OCI-LY1 (cell line): ENCODE measurements at regions not wholly inside any gene's neighbourhood (a gene's known extent, or its start where the extent isn't known, plus 50 kb on each side); places are given as distances from the start of the nearest gene placed in this dataset.

Experiments used
- H2AFZ ChIP-seq: fragments of 200-600 bp; sonication (generic), shearing (Covaris generic); 2 replicates; pipeline ENCODE4 v1.6.0; 2014; ENCODE audit warnings: antibody characterized with exemption, mild to moderate bottlenecking, low read length
- H3F3A ChIP-seq: fragments of 200-600 bp; sonication (generic), shearing (Covaris generic); 2 replicates; pipeline ENCODE4 v1.6.0; 2014; ENCODE audit warnings: mild to moderate bottlenecking, antibody characterized with exemption, low read length, moderate library complexity; ENCODE audit not compliant: insufficient read depth
- H3K27ac ChIP-seq: fragments of 200-600 bp; sonication (generic); 2 replicates; pipeline ENCODE4 v1.5.1; 2014; ENCODE audit warnings: low read length, mixed run types, mild to moderate bottlenecking, low read depth; ENCODE audit not compliant: poor library complexity, severe bottlenecking
- H3K27me3 ChIP-seq: fragments of 200-600 bp; sonication (generic); 2 replicates; pipeline ENCODE4 v1.6.0; 2014; ENCODE audit warnings: antibody characterized with exemption, mild to moderate bottlenecking, low read length, moderate library complexity; ENCODE audit not compliant: insufficient read depth
- H3K36me3 ChIP-seq: fragments of 200-600 bp; sonication (generic); 2 replicates; pipeline ENCODE4 v1.6.1; 2014; ENCODE audit warnings: mild to moderate bottlenecking, antibody characterized with exemption, low read length, moderate library complexity, mixed read lengths; ENCODE audit not compliant: insufficient read depth
- H3K4me1 ChIP-seq: fragments of 200-600 bp; sonication (generic); 2 replicates; pipeline ENCODE4 v1.5.1; 2014; ENCODE audit warnings: mild to moderate bottlenecking, low read length, moderate library complexity; ENCODE audit not compliant: insufficient read depth, severe bottlenecking
- H3K4me2 ChIP-seq: fragments of 200-600 bp; sonication (generic), shearing (Covaris generic); 2 replicates; pipeline ENCODE4 v1.6.1; 2014; ENCODE audit warnings: low read length
- H3K4me3 ChIP-seq: fragments of 200-600 bp; sonication (generic); 2 replicates; pipeline ENCODE4 v1.5.1; 2014; ENCODE audit warnings: low read length, low read depth, mild to moderate bottlenecking, mixed read lengths; ENCODE audit not compliant: poor library complexity, severe bottlenecking
- H3K79me2 ChIP-seq: fragments of 200-600 bp; shearing (Covaris generic); 2 replicates; pipeline ENCODE4 v1.6.1; 2016; ENCODE audit warnings: mixed run types, low read length, mixed read lengths; ENCODE audit not compliant: insufficient read depth
- H3K9ac ChIP-seq: fragments of 200-600 bp; sonication (generic), shearing (Covaris generic); 2 replicates; pipeline ENCODE4 v1.6.1; 2014; ENCODE audit warnings: mild to moderate bottlenecking, low read length, mixed read lengths
- H3K9me2 ChIP-seq: fragments of 200-600 bp; sonication (generic), shearing (Covaris generic); 2 replicates; pipeline ENCODE4 v1.6.1; 2014; ENCODE audit warnings: low read depth, mild to moderate bottlenecking, low read length, mixed read lengths
- H3K9me3 ChIP-seq: fragments of 200-600 bp; shearing (Covaris generic); 2 replicates; pipeline ENCODE4 v1.6.1; 2014; ENCODE audit warnings: low read length, mixed read lengths
- H4K20me1 ChIP-seq: fragments of 200-600 bp; sonication (generic), shearing (Covaris generic); 2 replicates; pipeline ENCODE4 v1.6.0; 2016; ENCODE audit warnings: mild to moderate bottlenecking, low read length; ENCODE audit not compliant: insufficient read depth
- CTCF ChIP-seq: fragments of 200-600 bp; sonication (generic), shearing (Covaris generic); IDR thresholded peaks from 2 replicates; pipeline ENCODE4 v1.5.1; 2017; ENCODE audit warnings: mild to moderate bottlenecking, antibody characterized with exemption, low read length, moderate library complexity, mixed read lengths
- EZH2 ChIP-seq: fragments of 200-600 bp; sonication (generic), shearing (Covaris generic); IDR thresholded peaks from 2 replicates; pipeline ENCODE4 v1.8.0; 2017; ENCODE audit warnings: borderline replicate concordance, mixed run types, mild to moderate bottlenecking, antibody characterized with exemption, low read length, moderate library complexity, mixed read lengths

GRCh38 chr2:8617590-8617989, 64.3 kb upstream of the ID2 start:
- H3K9ac ChIP-seq: no peak overlapping the region
- no peaks in the 10 kb centered on the region for H4K20me1 ChIP-seq
- no peak overlapping the region for H3K4me2 ChIP-seq
- no peaks in the 10 kb centered on the region for H3F3A ChIP-seq
- H3K4me1 ChIP-seq: peaks cover 5% of the 10 kb centered on the region
- no peaks in the 10 kb centered on the region for H3K9me2 ChIP-seq
- no peak overlapping the region for H3K4me3 ChIP-seq
- no peaks in the 10 kb centered on the region for H3K9me3 ChIP-seq
- H3K79me2 ChIP-seq: no peaks in the 10 kb centered on the region
- TF ChIP-seq EZH2 (no peak), CTCF (no peak)
- peaks cover 5% of the 10 kb centered on the region; the same call in 1 of the 2 replicates for H3K27me3 ChIP-seq
- no peak overlapping the region for H2AFZ ChIP-seq
- no peaks in the 10 kb centered on the region; the same call in 1 of the 2 replicates for H3K36me3 ChIP-seq
- H3K27ac ChIP-seq: no peak overlapping the region

- H3K4me2 ChIP-seq: no peak overlapping the region
- peaks cover 12% of the 10 kb centered on the region for H3K4me1 ChIP-seq
Observed at GRCh38 chr2:8619071-8619470, 62.8 kb upstream of the ID2 start.

GRCh38 chr2:8620611-8621382, 61.1 kb upstream of the ID2 start:
- Histone ChIP-seq H3K9me2 (no peaks in the 10 kb centered on the region), H3F3A (no peaks in the 10 kb centered on the region), H2AFZ (no peak overlapping the region), H3K9ac (no peak overlapping the region), H3K4me3 (no peak overlapping the region), H3K4me2 (no peak overlapping the region), H3K4me1 (peaks cover 12% of the 10 kb centered on the region), H3K27me3 (peaks cover 5% of the 10 kb centered on the region; the same call in 1 of the 2 replicates), H3K9me3 (no peaks in the 10 kb centered on the region), H4K20me1 (no peaks in the 10 kb centered on the region), H3K27ac (no peak overlapping the region), H3K79me2 (no peaks in the 10 kb centered on the region), H3K36me3 (no peaks in the 10 kb centered on the region)
- no peak for TF ChIP-seq EZH2
- TF ChIP-seq CTCF: no peak

More at GRCh38 chr2:8619071-8619470, 62.8 kb upstream of the ID2 start:
- Histone ChIP-seq H3K27ac (no peak overlapping the region), H3K4me3 (no peak overlapping the region), H3K79me2 (no peaks in the 10 kb centered on the region), H3K9me3 (no peaks in the 10 kb centered on the region), H2AFZ (no peak overlapping the region), H3K27me3 (peaks cover 5% of the 10 kb centered on the region; the same call in 1 of the 2 replicates), H3F3A (no peaks in the 10 kb centered on the region), H3K9me2 (no peaks in the 10 kb centered on the region), H3K36me3 (no peaks in the 10 kb centered on the region; the same call in 1 of the 2 replicates), H3K9ac (no peak overlapping the region), H4K20me1 (no peaks in the 10 kb centered on the region)
- TF ChIP-seq CTCF (no peak), EZH2 (no peak)
